Suprapubic skin (tissue), 4 donors: ENCODE measurements at regions not wholly inside any gene's neighbourhood (a gene's known extent, or its start where the extent isn't known, plus 50 kb on each side); places are given as distances from the start of the nearest gene placed in this dataset.

ENCODE experiments used
- EP300 ChIP-seq: sonication (generic); formaldehyde crosslinking; IDR thresholded peaks from one replicate; pipeline ENCODE4 v1.6.1; 2017; ENCODE audit warnings: antibody characterized with exemption
- POLR2A ChIP-seq, 2 donors: fragments of 450-650 bp; IDR thresholded peaks; one replicate each; pipeline ENCODE4 v1.6.1; 2017; ENCODE audit warnings: antibody characterized with exemption in 2 of 2, mild to moderate bottlenecking in 2 of 2, moderate library complexity in 2 of 2
- POLR2AphosphoS5 ChIP-seq, 3 donors: sonication (generic); formaldehyde crosslinking; IDR thresholded peaks; one replicate each; pipeline ENCODE4 v1.6.1; 2017; ENCODE audit warnings: antibody characterized with exemption in 3 of 3

DNA sequence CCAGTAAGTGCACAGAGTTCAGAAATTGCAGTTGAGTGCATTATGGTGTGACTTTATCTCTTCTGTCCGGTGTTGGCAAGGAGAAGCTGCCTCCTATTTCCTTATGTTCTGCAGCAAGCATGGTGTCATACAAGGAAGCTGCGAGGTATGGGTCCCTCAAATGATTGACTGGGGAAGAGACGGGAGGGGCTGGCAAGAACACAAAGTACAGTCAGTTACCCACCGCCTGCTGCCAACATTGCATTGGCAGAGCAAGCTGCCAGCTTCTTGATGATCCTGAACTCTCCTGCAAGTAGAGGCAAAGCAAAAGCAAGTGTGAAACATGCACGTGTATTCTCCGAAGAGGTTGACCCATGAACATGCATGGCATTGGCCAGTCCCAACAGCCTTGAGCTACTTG, 1013.6 kb downstream of the UQCRFS1 start:
- TF ChIP-seq EP300 (no peak), POLR2AphosphoS5 (IDR thresholded peaks at IDR 0.05) (no peak), POLR2A (IDR thresholded peaks at IDR 0.05) (no peak)
